ENCODE measurements at regions not wholly inside any gene's neighbourhood (a gene's known extent, or its start where the extent isn't known, plus 50 kb on each side); places are given as distances from the start of the nearest gene placed in this dataset.
"Not testable (repeated sequence)": the region's sequence is repeated elsewhere in the genome, so short reads cannot be mapped to it uniquely, and the experiment has no call there.

- no peak for DNase-seq (ENCODE audit: low spot score)
Observed at GRCh38 chr9:89841456-89841855, 236.6 kb downstream of the GADD45G start.

- DNase-seq (ENCODE audit: low spot score) = no peak
Observed at GRCh38 chr9:89842267-89842768, 237.5 kb downstream of the GADD45G start.

- DNase-seq (ENCODE audit: low spot score) = no peak
Observed at GRCh38 chr9:89843074-89843473, 238.3 kb downstream of the GADD45G start.

GRCh38 chr9:89843591-89843990 lies 238.8 kb downstream of the GADD45G start:
- no peak for DNase-seq (ENCODE audit: low spot score)

- no peak for DNase-seq (ENCODE audit: low spot score)
Observed at GRCh38 chr9:89844075-89844474, 239.3 kb downstream of the GADD45G start.

- no peak for DNase-seq (ENCODE audit: low spot score)
Observed at GRCh38 chr9:89844535-89844934, 239.7 kb downstream of the GADD45G start.

- no peak for DNase-seq (ENCODE audit: low spot score)
Observed at GRCh38 chr9:89845321-89845720, 240.5 kb downstream of the GADD45G start.

GRCh38 chr9:89845862-89846261 lies 241.1 kb downstream of the GADD45G start:
- DNase-seq (ENCODE audit: low spot score) = no peak

- no peak for DNase-seq (ENCODE audit: low spot score)
Observed at GRCh38 chr9:89848060-89849040, 243.5 kb downstream of the GADD45G start.

- DNase-seq (ENCODE audit: low spot score) = no peak
Observed at GRCh38 chr9:89849096-89849495, 244.3 kb downstream of the GADD45G start.

GRCh38 chr9:89850153-89850552 lies 245.3 kb downstream of the GADD45G start:
- no peak for DNase-seq (ENCODE audit: low spot score)

- DNase-seq (ENCODE audit: low spot score) = no peak
Observed at GRCh38 chr9:89850631-89851325, 246.0 kb downstream of the GADD45G start.

GRCh38 chr9:89853161-89853560 lies 248.3 kb downstream of the GADD45G start:
- no peak for DNase-seq (ENCODE audit: low spot score)

GRCh38 chr9:89853931-89854330 lies 249.1 kb downstream of the GADD45G start:
- DNase-seq (ENCODE audit: low spot score) = no peak

GRCh38 chr9:89854715-89855475 lies 250.1 kb downstream of the GADD45G start:
- no peak for DNase-seq (ENCODE audit: low spot score)

GRCh38 chr9:89856296-89856695 lies 251.5 kb downstream of the GADD45G start:
- not testable (repeated sequence) for DNase-seq (ENCODE audit: low spot score)

GRCh38 chr9:89856950-89857349 lies 252.1 kb downstream of the GADD45G start:
- DNase-seq (ENCODE audit: low spot score) = not testable (repeated sequence)

- DNase-seq (ENCODE audit: low spot score) = not testable (repeated sequence)
Observed at GRCh38 chr9:89859842-89860241, 255.0 kb downstream of the GADD45G start.

- not testable (repeated sequence) for DNase-seq (ENCODE audit: low spot score)
Observed at GRCh38 chr9:89861371-89861770, 256.6 kb downstream of the GADD45G start.

- no peak for DNase-seq (ENCODE audit: low spot score)
Observed at GRCh38 chr9:89862316-89862715, 257.5 kb downstream of the GADD45G start.

- DNase-seq (ENCODE audit: low spot score) = no peak
Observed at GRCh38 chr9:89863141-89863540, 258.3 kb downstream of the GADD45G start.

- no peak for DNase-seq (ENCODE audit: low spot score)
Observed at GRCh38 chr9:89863837-89864236, 259.0 kb downstream of the GADD45G start.

All from D341Med (cell line).